GM18508 (cell line): ENCODE measurements at regions not wholly inside any gene's neighbourhood (a gene's known extent, or its start where the extent isn't known, plus 50 kb on each side); places are given as distances from the start of the nearest gene placed in this dataset.
"Not testable (repeated sequence)": the region's sequence is repeated elsewhere in the genome, so short reads cannot be mapped to it uniquely, and the experiment has no call there.

Experiments used
- ATAC-seq: cut with Tn5 transposase; IDR thresholded peaks from one replicate; pipeline ENCODE4 v1.9.1; 2021; ENCODE audit warnings: moderate number of reproducible peaks; ENCODE audit not compliant: insufficient read depth, unreplicated experiment

GRCh38 chrX:128676651-128677050 lies 624.4 kb upstream of the ACTRT1 start:
- ATAC-seq: no peak

- ATAC-seq: not testable (repeated sequence)
Observed at GRCh38 chrX:128674326-128675086, 622.3 kb upstream of the ACTRT1 start.

GRCh38 chrX:128664211-128664610 lies 612.0 kb upstream of the ACTRT1 start:
- no peak for ATAC-seq

- no peak for ATAC-seq
Observed at GRCh38 chrX:128653524-128654060, 601.4 kb upstream of the ACTRT1 start.

- no peak for ATAC-seq
Observed at GRCh38 chrX:128650326-128650725, 598.1 kb upstream of the ACTRT1 start.

- no peak for ATAC-seq
Observed at GRCh38 chrX:128634754-128635153, 582.6 kb upstream of the ACTRT1 start.

GRCh38 chrX:128623361-128623760 lies 571.2 kb upstream of the ACTRT1 start:
- ATAC-seq: no peak

- no peak for ATAC-seq
Observed at GRCh38 chrX:128622296-128622695, 570.1 kb upstream of the ACTRT1 start.

GRCh38 chrX:128619490-128619889 lies 567.3 kb upstream of the ACTRT1 start:
- no peak for ATAC-seq

GRCh38 chrX:128616933-128617332 lies 564.7 kb upstream of the ACTRT1 start:
- ATAC-seq: no peak

GRCh38 chrX:128606817-128607216 lies 554.6 kb upstream of the ACTRT1 start:
- ATAC-seq: not testable (repeated sequence)

GRCh38 chrX:128606357-128606756 lies 554.2 kb upstream of the ACTRT1 start:
- not testable (repeated sequence) for ATAC-seq

- no peak for ATAC-seq
Observed at GRCh38 chrX:128601706-128602105, 549.5 kb upstream of the ACTRT1 start.

- ATAC-seq: no peak
Observed at GRCh38 chrX:128599632-128600031, 547.4 kb upstream of the ACTRT1 start.

GRCh38 chrX:128582036-128582435 lies 529.8 kb upstream of the ACTRT1 start:
- ATAC-seq: no peak

GRCh38 chrX:128581615-128582014 lies 529.4 kb upstream of the ACTRT1 start:
- no peak for ATAC-seq

- no peak for ATAC-seq
Observed at GRCh38 chrX:128543114-128543513, 490.9 kb upstream of the ACTRT1 start.

- no peak for ATAC-seq
Observed at GRCh38 chrX:128518508-128518907, 466.3 kb upstream of the ACTRT1 start.

- no peak for ATAC-seq
Observed at GRCh38 chrX:128517691-128518090, 465.5 kb upstream of the ACTRT1 start.

- ATAC-seq: no peak
Observed at GRCh38 chrX:128504496-128504895, 452.3 kb upstream of the ACTRT1 start.

- no peak for ATAC-seq
Observed at GRCh38 chrX:128464116-128464515, 411.9 kb upstream of the ACTRT1 start.

GRCh38 chrX:128460835-128461234 lies 408.6 kb upstream of the ACTRT1 start:
- ATAC-seq: no peak
